HEK293T (cell line): ENCODE measurements at regions not wholly inside any gene's neighbourhood (a gene's known extent, or its start where the extent isn't known, plus 50 kb on each side); places are given as distances from the start of the nearest gene placed in this dataset.

Experiments
- CTCF ChIA-PET: fragments of 350-600 bp; formaldehyde crosslinking; extraction: SDS; loops from one replicate; lab custom pipeline; 2021; ENCODE audit warnings: antibody characterized with exemption, inconsistent platforms; lab: Yijun Ruan, JAX
- POLR2A ChIA-PET: fragments of 350-600 bp; formaldehyde crosslinking; extraction: SDS; loops from one replicate; lab custom pipeline; 2020; ENCODE audit warnings: antibody characterized with exemption, inconsistent platforms; lab: Yijun Ruan, JAX
- DNase-seq: peaks from one replicate; pipeline ENCODE4 v3.0.0; 2012; ENCODE audit warnings: mixed read lengths; ENCODE audit errors: extremely low spot score
- ARNT ChIP-seq: fragments of 450-650 bp; IDR thresholded peaks from 2 replicates; pipeline ENCODE4 v1.6.1; 2017; ENCODE audit warnings: mild to moderate bottlenecking
- BHLHE40 ChIP-seq: fragments of 450-650 bp; IDR thresholded peaks from 2 replicates; pipeline ENCODE4 v1.6.1; 2016; ENCODE audit warnings: mild to moderate bottlenecking, moderate library complexity, borderline replicate concordance
- CTBP1 ChIP-seq: fragments of 450-650 bp; IDR thresholded peaks from 2 replicates; pipeline ENCODE4 v1.6.1; 2016; ENCODE audit warnings: borderline replicate concordance
- ELF4 ChIP-seq: fragments of 450-650 bp; IDR thresholded peaks from 2 replicates; pipeline ENCODE4 v1.6.1; 2017; ENCODE audit warnings: antibody characterized with exemption
- FOXA1 ChIP-seq: fragments of 450-650 bp; IDR thresholded peaks from 2 replicates; pipeline ENCODE4 v1.6.1; 2016; ENCODE audit warnings: mild to moderate bottlenecking
- FOXK2 ChIP-seq: fragments of 450-650 bp; IDR thresholded peaks from 2 replicates; pipeline ENCODE4 v1.6.1; 2016; ENCODE audit warnings: mild to moderate bottlenecking
- FOXM1 ChIP-seq: fragments of 450-650 bp; IDR thresholded peaks from 2 replicates; pipeline ENCODE4 v1.6.1; 2017; ENCODE audit warnings: mild to moderate bottlenecking, borderline replicate concordance
- HDGF ChIP-seq: fragments of 450-650 bp; IDR thresholded peaks from 2 replicates; pipeline ENCODE4 v1.6.1; 2017; ENCODE audit warnings: antibody characterized with exemption, borderline replicate concordance
- L3MBTL2 ChIP-seq: fragments of 450-650 bp; conservative IDR thresholded peaks from 2 replicates; pipeline ENCODE4 v1.6.1; 2016; ENCODE audit warnings: mild to moderate bottlenecking
- LEF1 ChIP-seq: fragments of 450-650 bp; IDR thresholded peaks from 2 replicates; pipeline ENCODE4 v1.6.1; 2017; ENCODE audit warnings: mild to moderate bottlenecking, borderline replicate concordance
- NFRKB ChIP-seq: fragments of 450-650 bp; IDR thresholded peaks from 2 replicates; pipeline ENCODE4 v1.6.1; 2016; ENCODE audit warnings: mild to moderate bottlenecking, moderate library complexity
- SP1 ChIP-seq: fragments of 450-650 bp; IDR thresholded peaks from 2 replicates; pipeline ENCODE4 v1.6.1; 2017
- SUZ12 ChIP-seq: fragments of 450-650 bp; IDR thresholded peaks from 2 replicates; pipeline ENCODE4 v1.6.1; 2016; ENCODE audit warnings: mild to moderate bottlenecking
- TARDBP ChIP-seq: fragments of 450-650 bp; IDR thresholded peaks from 2 replicates; pipeline ENCODE4 v1.6.1; 2016
- ZNF384 ChIP-seq: fragments of 450-650 bp; IDR thresholded peaks from 2 replicates; pipeline ENCODE4 v1.6.1; 2016
- TF ChIP-seq, protein P1 (sequence below): fragments of 450-650 bp; IDR thresholded peaks from 2 replicates; pipeline ENCODE4 v1.6.1; 2016

GRCh38 chr10:44853148-44853734, 57.9 kb upstream of the TMEM72 start:
- DNase-seq = no peak
- ChIA-PET POLR2A (no interaction called here), CTCF (no interaction called here)
- TF ChIP-seq BHLHE40 (no peak), NFRKB (no peak), L3MBTL2 (no peak), FOXK2 (no peak), TARDBP (no peak)

GRCh38 chr10:44853796-44854195, 57.3 kb upstream of the TMEM72 start:
- ChIA-PET CTCF (no interaction called here), POLR2A (no interaction called here)
- no peak for DNase-seq
- TF ChIP-seq, protein P1, sequence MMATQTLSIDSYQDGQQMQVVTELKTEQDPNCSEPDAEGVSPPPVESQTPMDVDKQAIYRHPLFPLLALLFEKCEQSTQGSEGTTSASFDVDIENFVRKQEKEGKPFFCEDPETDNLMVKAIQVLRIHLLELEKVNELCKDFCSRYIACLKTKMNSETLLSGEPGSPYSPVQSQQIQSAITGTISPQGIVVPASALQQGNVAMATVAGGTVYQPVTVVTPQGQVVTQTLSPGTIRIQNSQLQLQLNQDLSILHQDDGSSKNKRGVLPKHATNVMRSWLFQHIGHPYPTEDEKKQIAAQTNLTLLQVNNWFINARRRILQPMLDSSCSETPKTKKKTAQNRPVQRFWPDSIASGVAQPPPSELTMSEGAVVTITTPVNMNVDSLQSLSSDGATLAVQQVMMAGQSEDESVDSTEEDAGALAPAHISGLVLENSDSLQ = no peak
- no peak for TF ChIP-seq ZNF384
- TF ChIP-seq BHLHE40 = no peak
- TF ChIP-seq FOXK2 = no peak
- no peak for TF ChIP-seq LEF1
- no peak for TF ChIP-seq NFRKB
- no peak for TF ChIP-seq ELF4
- TF ChIP-seq HDGF = no peak
- TF ChIP-seq FOXA1 = no peak
- TF ChIP-seq FOXM1 = no peak
- no peak for TF ChIP-seq ARNT
- no peak for TF ChIP-seq SUZ12
- no peak for TF ChIP-seq SP1
- no peak for TF ChIP-seq L3MBTL2
- TF ChIP-seq CTBP1 = no peak
- TF ChIP-seq TARDBP = no peak

DNA sequence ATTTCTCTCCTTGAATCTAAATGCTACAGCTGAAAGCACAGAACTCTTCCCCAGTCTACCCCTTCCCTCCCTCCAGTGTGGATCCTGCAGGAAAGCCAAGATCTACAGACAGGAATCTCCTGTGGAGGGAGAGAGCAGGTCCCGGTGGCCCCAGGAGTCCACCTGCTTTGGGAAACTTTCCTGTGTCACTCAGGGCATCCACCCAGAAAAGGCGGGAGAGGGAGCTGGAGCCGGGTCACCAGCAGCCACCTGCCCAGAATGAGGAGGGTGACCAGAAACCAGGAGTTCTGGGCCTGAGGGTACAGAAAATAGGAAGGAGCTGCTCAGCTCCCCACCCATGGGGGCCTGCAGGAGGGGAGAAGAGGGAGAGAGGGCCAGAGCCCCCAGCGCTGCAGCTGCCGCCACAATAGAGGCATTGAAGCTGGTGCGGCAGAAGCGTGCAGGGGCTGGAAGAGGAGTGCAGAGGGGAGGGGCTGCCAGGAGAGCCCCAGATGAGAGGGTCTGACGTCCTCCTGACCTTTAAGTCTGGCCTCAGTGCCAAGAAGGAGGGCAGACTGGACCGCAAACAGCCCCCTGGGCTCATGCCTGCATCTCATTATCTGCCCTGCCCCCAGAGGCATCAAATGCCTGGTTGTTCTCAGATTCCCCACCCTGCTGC, 56.3 kb upstream of the TMEM72 start:
- CTCF ChIA-PET = no interaction called here
- POLR2A ChIA-PET = no interaction called here
- DNase-seq = no peak
- no peak for TF ChIP-seq L3MBTL2

GRCh38 chr10:44856696-44857095, 54.4 kb upstream of the TMEM72 start:
- no peak for TF ChIP-seq FOXK2
- TF ChIP-seq CTBP1 = no peak
- no peak for TF ChIP-seq FOXM1
- TF ChIP-seq ZNF384 = no peak
- TF ChIP-seq SUZ12 = no peak
- TF ChIP-seq, protein P1 = no peak
- TF ChIP-seq TARDBP = no peak
- TF ChIP-seq ELF4 = no peak
- TF ChIP-seq HDGF = no peak
- TF ChIP-seq NFRKB = no peak
- ChIA-PET POLR2A (no interaction called here), CTCF (interaction anchor here (0.6 to 1.4 kb wide), 2 partner anchors 180 to 470 kb away, joined by 3 to 4 read pairs; no protein-coding TSS in a partner anchor)
- DNase-seq = no peak

DNA sequence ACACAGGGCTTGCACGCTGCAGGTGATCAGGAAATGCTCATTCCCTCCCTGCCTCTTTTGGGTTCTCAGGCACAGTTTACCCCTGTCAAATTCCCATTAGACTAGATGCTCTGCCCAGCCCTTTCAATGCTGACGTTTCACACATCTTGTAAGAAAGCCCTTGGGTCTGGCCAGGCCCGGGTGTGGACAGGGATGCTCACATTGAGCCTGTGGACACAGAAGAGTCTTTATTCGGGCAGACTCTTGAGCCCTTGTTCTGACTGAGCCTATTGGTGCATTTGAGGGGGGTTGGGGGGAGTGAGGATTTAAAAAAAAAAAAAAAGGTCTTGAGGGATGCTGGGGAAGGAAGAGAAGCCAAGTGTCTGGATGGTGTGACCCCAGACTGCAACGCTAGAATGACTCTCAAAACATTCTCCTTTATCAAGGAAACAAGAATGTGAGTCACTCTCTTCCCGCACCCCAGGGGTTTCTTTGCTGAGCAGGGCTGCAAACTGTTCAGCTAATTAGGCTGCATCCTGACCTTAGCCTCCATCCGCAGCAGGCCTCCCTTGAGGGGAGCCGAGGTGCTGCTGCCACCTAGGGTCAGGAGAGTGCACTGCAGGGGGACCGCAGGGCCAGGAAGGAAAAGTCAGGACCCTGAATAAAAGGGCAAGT, 53.6 kb upstream of the TMEM72 start:
- POLR2A ChIA-PET = no interaction called here
- peak; percentile 77 for DNase-seq
- TF ChIP-seq HDGF (no peak), FOXA1 (no peak), NFRKB (no peak), FOXK2 (no peak), L3MBTL2 (no peak), SP1 (no peak), BHLHE40 (no peak), CTBP1 (no peak), TARDBP (no peak), ELF4 (no peak), FOXM1 (no peak), LEF1 (no peak), SUZ12 (no peak), ARNT (no peak)
- TF ChIP-seq, protein P1 = no peak

DNA sequence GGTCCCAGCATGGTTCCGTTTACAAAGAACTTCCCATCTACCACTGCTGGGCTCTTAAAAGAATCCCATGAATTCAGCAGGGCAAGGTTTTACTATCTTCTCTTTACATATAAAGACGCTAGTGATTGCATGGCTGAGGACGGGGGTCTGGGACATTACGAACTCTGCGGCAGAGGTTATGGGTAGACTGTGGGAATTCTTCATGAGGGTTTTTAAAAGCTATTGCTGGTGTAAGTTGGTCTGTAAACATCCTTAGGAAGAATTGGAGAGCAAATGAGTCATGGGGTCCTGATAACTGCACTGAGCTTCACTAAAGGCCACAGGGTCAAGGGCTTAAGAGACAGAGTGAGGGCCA, 53.1 kb upstream of the TMEM72 start:
- CTCF ChIA-PET = interaction anchor here (0.6 to 1.7 kb wide), 6 partner anchors 19 to 498 kb away, joined by 3 to 5 read pairs (median 3); no protein-coding TSS in a partner anchor
- TF ChIP-seq TARDBP (no peak), HDGF (no peak), ARNT (no peak), FOXK2 (no peak), BHLHE40 (no peak), LEF1 (no peak), FOXA1 (no peak), ZNF384 (no peak), SP1 (no peak), NFRKB (no peak), CTBP1 (no peak), ELF4 (no peak), SUZ12 (no peak), L3MBTL2 (no peak), FOXM1 (no peak)
- TF ChIP-seq, protein P1 = no peak
- no peak for DNase-seq
- POLR2A ChIA-PET = interaction anchor here (0.9 kb wide), 1 partner anchor 105 kb away, joined by 3 read pairs; no protein-coding TSS in a partner anchor

More for the DNA sequence above, 53.6 kb upstream of the TMEM72 start:
- CTCF ChIA-PET = interaction anchor here (1.0 to 1.7 kb wide), 5 partner anchors 18 to 498 kb away, joined by 3 to 5 read pairs (median 3); no protein-coding TSS in a partner anchor
